HTR-8/SVneo (cell line): ENCODE measurements at regions not wholly inside any gene's neighbourhood (a gene's known extent, or its start where the extent isn't known, plus 50 kb on each side); places are given as distances from the start of the nearest gene placed in this dataset.
"Not testable (repeated sequence)": the region's sequence is repeated elsewhere in the genome, so short reads cannot be mapped to it uniquely, and the experiment has no call there.

Experiments
- DNase-seq: peaks from one replicate; pipeline ENCODE4 v3.0.0; 2011; ENCODE audit warnings: low spot score, mixed read lengths; ENCODE audit not compliant: insufficient read length
- FAIRE-seq: peaks from 2 replicates; lab custom pipeline; 2011; peaks lifted over from hg19 to GRCh38; lab: Jason Lieb, UNC

- DNase-seq: no peak
- no peak for FAIRE-seq
Observed at GRCh38 chr4:101678180-101678579, 112.3 kb upstream of the BANK1 start.

- no peak for DNase-seq
- no peak for FAIRE-seq
Observed at GRCh38 chr4:101670897-101671296, 119.6 kb upstream of the BANK1 start.

- no peak for DNase-seq
- FAIRE-seq: no peak
Observed at GRCh38 chr4:101670370-101670769, 120.2 kb upstream of the BANK1 start.

GRCh38 chr4:101669832-101670188 is 120.7 kb upstream of the BANK1 start:
- FAIRE-seq: no peak
- DNase-seq: no peak

GRCh38 chr4:101669138-101669831 is 121.2 kb upstream of the BANK1 start:
- FAIRE-seq (no peak), DNase-seq (no peak)

- DNase-seq (no peak), FAIRE-seq (no peak)
Observed at GRCh38 chr4:101667348-101667747, 123.2 kb upstream of the BANK1 start.

GRCh38 chr4:101660607-101661006 is 129.9 kb upstream of the BANK1 start:
- no peak for DNase-seq
- FAIRE-seq: no peak

GRCh38 chr4:101655857-101656256 is 134.7 kb upstream of the BANK1 start:
- FAIRE-seq: no peak
- no peak for DNase-seq

- no peak for DNase-seq
- FAIRE-seq: no peak
Observed at GRCh38 chr4:101655005-101655404, 135.5 kb upstream of the BANK1 start.

- DNase-seq: no peak
- FAIRE-seq: no peak
Observed at GRCh38 chr4:101651778-101652177, 138.8 kb upstream of the BANK1 start.

GRCh38 chr4:101649790-101650515 is 140.6 kb upstream of the BANK1 start:
- FAIRE-seq: no peak
- no peak for DNase-seq

GRCh38 chr4:101647710-101648034 is 142.9 kb upstream of the BANK1 start:
- FAIRE-seq (no peak), DNase-seq (no peak)

GRCh38 chr4:101644516-101644915 is 146.0 kb upstream of the BANK1 start:
- FAIRE-seq: no peak
- DNase-seq: no peak

- no peak for FAIRE-seq
- no peak for DNase-seq
Observed at GRCh38 chr4:101643186-101643837, 147.2 kb upstream of the BANK1 start.

GRCh38 chr4:101632766-101633165 is 157.8 kb upstream of the BANK1 start:
- not testable (repeated sequence) for FAIRE-seq, DNase-seq

- FAIRE-seq: no peak
- no peak for DNase-seq
Observed at GRCh38 chr4:101630319-101630986, 160.1 kb upstream of the BANK1 start.

- DNase-seq (no peak), FAIRE-seq (no peak)
Observed at GRCh38 chr4:101621120-101621519, 169.4 kb upstream of the BANK1 start.

GRCh38 chr4:101615652-101616051 is 174.9 kb upstream of the BANK1 start:
- no peak for DNase-seq
- no peak for FAIRE-seq

- DNase-seq, FAIRE-seq: not testable (repeated sequence)
Observed at GRCh38 chr4:101606989-101607388, 183.5 kb upstream of the BANK1 start.

- FAIRE-seq: no peak
- no peak for DNase-seq
Observed at GRCh38 chr4:101604976-101605375, 185.6 kb upstream of the BANK1 start.

GRCh38 chr4:101600287-101600686 is 190.2 kb upstream of the BANK1 start:
- no peak for DNase-seq
- FAIRE-seq: no peak
